IMR-90 (cell line): ENCODE measurements at regions not wholly inside any gene's neighbourhood (a gene's known extent, or its start where the extent isn't known, plus 50 kb on each side); places are given as distances from the start of the nearest gene placed in this dataset.

Experiments used
- BHLHE40 ChIP-seq: fragments of 150-350 bp; IDR thresholded peaks from 2 replicates; pipeline ENCODE4 v1.6.1; 2016; ENCODE audit warnings: mild to moderate bottlenecking, low read depth, low read length
- CEBPB ChIP-seq: IDR thresholded peaks from 2 replicates; pipeline ENCODE4 v1.6.1; 2012; ENCODE audit warnings: low read depth, low read length, improper control_type of control experiment
- FOS ChIP-seq: fragments of 150-350 bp; IDR thresholded peaks from 2 replicates; pipeline ENCODE4 v1.6.1; 2016; ENCODE audit warnings: low read depth, low read length
- MAFK ChIP-seq: IDR thresholded peaks from 2 replicates; pipeline ENCODE4 v1.6.1; 2012; ENCODE audit warnings: low read depth, low read length, improper control_type of control experiment
- MAZ ChIP-seq: IDR thresholded peaks from 2 replicates; pipeline ENCODE4 v1.6.1; 2012; ENCODE audit warnings: low read depth, mild to moderate bottlenecking, low read length, improper control_type of control experiment, moderate library complexity, borderline replicate concordance
- MXI1 ChIP-seq: IDR thresholded peaks from 2 replicates; pipeline ENCODE4 v1.6.1; 2012; ENCODE audit warnings: low read depth, mild to moderate bottlenecking, low read length, moderate library complexity, borderline replicate concordance
- NFE2L2 ChIP-seq: fragments of 150-350 bp; IDR thresholded peaks from 2 replicates; pipeline ENCODE4 v1.6.1; 2016; ENCODE audit warnings: low read depth, mild to moderate bottlenecking, low read length
- POLR2A ChIP-seq: IDR thresholded peaks from 2 replicates; pipeline ENCODE4 v1.6.1; 2012; ENCODE audit warnings: mild to moderate bottlenecking, low read depth, low read length
- RAD21 ChIP-seq: IDR thresholded peaks from 2 replicates; pipeline ENCODE4 v1.6.1; 2012; ENCODE audit warnings: low read length, improper control_type of control experiment
- RFX5 ChIP-seq: IDR thresholded peaks from 2 replicates; pipeline ENCODE4 v1.8.0; 2012; ENCODE audit warnings: low read depth, mild to moderate bottlenecking, low read length, moderate library complexity
- SMC3 ChIP-seq: fragments of 150-350 bp; IDR thresholded peaks from 2 replicates; pipeline ENCODE4 v1.6.1; 2016; ENCODE audit warnings: low read depth, mild to moderate bottlenecking, antibody characterized with exemption, low read length, moderate library complexity
- TF ChIP-seq, protein P1 (sequence below): conservative IDR thresholded peaks from 2 replicates; pipeline ENCODE4 v1.5.1; 2012; ENCODE audit warnings: mild to moderate bottlenecking, low read depth, low read length, improper control_type of control experiment
- TF ChIP-seq, protein P2 (sequence below): fragments of 150-350 bp; IDR thresholded peaks from 2 replicates; pipeline ENCODE4 v1.6.1; 2017; ENCODE audit warnings: mild to moderate bottlenecking, antibody characterized with exemption, low read length, low read depth
- TF ChIP-seq, protein P3 (sequence below): fragments of 150-350 bp; IDR thresholded peaks from 2 replicates; pipeline ENCODE4 v1.6.1; 2016; ENCODE audit warnings: low read depth, mild to moderate bottlenecking, low read length, moderate library complexity, borderline replicate concordance

DNA sequence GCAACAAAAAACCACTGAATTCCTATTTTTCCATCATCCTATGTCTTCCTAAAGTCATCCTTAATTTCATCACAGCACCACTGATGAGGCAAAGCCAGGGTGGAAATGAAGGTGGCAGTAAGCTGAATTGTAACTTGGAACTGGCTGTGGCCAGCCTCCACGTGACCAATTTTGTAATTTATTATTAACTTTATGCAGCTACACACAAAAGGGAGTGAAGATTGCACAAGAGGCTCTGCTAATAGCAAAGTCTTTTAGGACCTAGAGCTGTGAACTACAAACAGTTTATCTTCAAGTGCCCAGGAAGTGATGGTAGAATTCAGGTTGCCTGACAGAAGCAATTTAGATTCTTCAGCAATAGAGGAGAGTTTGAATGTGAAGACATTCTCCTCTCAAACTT, 176.4 kb downstream of the CCDC71L start:
- TF ChIP-seq MXI1 = no peak
- TF ChIP-seq POLR2A = no peak
- TF ChIP-seq, protein P1, sequence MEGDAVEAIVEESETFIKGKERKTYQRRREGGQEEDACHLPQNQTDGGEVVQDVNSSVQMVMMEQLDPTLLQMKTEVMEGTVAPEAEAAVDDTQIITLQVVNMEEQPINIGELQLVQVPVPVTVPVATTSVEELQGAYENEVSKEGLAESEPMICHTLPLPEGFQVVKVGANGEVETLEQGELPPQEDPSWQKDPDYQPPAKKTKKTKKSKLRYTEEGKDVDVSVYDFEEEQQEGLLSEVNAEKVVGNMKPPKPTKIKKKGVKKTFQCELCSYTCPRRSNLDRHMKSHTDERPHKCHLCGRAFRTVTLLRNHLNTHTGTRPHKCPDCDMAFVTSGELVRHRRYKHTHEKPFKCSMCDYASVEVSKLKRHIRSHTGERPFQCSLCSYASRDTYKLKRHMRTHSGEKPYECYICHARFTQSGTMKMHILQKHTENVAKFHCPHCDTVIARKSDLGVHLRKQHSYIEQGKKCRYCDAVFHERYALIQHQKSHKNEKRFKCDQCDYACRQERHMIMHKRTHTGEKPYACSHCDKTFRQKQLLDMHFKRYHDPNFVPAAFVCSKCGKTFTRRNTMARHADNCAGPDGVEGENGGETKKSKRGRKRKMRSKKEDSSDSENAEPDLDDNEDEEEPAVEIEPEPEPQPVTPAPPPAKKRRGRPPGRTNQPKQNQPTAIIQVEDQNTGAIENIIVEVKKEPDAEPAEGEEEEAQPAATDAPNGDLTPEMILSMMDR = no peak
- no peak for TF ChIP-seq NFE2L2
- no peak for TF ChIP-seq FOS
- TF ChIP-seq RAD21 = no peak
- no peak for TF ChIP-seq SMC3
- TF ChIP-seq MAFK = no peak
- TF ChIP-seq, protein P2, sequence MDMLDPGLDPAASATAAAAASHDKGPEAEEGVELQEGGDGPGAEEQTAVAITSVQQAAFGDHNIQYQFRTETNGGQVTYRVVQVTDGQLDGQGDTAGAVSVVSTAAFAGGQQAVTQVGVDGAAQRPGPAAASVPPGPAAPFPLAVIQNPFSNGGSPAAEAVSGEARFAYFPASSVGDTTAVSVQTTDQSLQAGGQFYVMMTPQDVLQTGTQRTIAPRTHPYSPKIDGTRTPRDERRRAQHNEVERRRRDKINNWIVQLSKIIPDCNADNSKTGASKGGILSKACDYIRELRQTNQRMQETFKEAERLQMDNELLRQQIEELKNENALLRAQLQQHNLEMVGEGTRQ = peak; percentile 80
- TF ChIP-seq, protein P3, sequence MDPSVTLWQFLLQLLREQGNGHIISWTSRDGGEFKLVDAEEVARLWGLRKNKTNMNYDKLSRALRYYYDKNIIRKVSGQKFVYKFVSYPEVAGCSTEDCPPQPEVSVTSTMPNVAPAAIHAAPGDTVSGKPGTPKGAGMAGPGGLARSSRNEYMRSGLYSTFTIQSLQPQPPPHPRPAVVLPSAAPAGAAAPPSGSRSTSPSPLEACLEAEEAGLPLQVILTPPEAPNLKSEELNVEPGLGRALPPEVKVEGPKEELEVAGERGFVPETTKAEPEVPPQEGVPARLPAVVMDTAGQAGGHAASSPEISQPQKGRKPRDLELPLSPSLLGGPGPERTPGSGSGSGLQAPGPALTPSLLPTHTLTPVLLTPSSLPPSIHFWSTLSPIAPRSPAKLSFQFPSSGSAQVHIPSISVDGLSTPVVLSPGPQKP = no peak
- TF ChIP-seq BHLHE40 = no peak
- TF ChIP-seq MAZ = no peak
- peak; percentile 79 for TF ChIP-seq CEBPB
- TF ChIP-seq RFX5 = no peak
